IPS-11a (cell line): ENCODE measurements at regions not wholly inside any gene's neighbourhood (a gene's known extent, or its start where the extent isn't known, plus 50 kb on each side); places are given as distances from the start of the nearest gene placed in this dataset.
"Not testable (repeated sequence)": the region's sequence is repeated elsewhere in the genome, so short reads cannot be mapped to it uniquely, and the experiment has no call there.

ENCODE experiments used
- H3K4me3 ChIP-seq: one replicate; pipeline ENCODE4 v1.5.1; 2013; ENCODE audit warnings: low read depth, low read length, control low read depth

- no peak overlapping the region for H3K4me3 ChIP-seq
These were observed 500.7 kb downstream of the SPATA31D1 start for GRCh38 chr9:82489201-82489821.

DNA sequence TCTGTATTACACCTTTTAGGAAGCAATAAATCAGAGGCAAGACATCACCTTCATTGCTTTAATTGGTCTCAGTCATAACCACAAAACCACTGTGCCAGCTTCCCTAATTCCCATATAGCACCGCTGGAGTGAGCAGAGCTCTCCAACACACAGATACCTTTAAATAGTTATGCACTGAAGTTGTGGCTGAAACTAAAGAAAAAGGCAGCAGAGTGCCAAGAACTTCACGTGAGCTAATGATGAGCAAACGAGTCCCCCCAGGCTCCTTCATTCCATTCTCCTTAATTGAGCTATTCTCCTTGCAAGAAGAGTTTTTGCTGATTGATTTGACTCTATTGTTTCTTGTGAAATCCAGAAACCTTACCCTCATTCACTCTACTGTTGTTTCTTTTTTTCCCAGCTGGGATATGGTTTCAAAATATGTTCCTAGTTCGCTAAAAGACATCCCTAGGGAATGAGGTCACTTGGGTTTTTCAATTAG is 501.5 kb downstream of the SPATA31D1 start:
- H3K4me3 ChIP-seq: no peak overlapping the region

DNA sequence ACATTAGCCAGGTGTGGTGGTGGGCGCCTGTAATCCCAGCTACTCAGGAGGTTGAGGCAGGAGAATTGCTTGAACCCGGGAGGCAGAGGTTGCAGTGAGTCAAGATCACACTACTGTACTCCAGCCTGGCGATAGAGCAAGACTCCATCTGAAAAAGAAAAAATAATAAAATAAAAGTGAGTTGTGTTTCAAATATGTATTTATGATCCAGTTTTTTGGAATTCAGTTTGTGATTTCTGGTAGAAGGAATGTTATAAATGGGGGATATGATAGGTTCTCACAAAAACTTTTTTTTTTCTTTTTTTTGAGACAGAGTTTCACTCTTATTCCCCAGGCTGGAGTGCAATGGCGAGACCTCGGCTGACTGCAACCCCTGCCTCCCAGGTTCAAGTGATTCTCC is 502.2 kb downstream of the SPATA31D1 start:
- H3K4me3 ChIP-seq: not testable (repeated sequence)

- no peak overlapping the region for H3K4me3 ChIP-seq
These were observed 503.0 kb downstream of the SPATA31D1 start for GRCh38 chr9:82491604-82492003.

GRCh38 chr9:82492274-82492673 is 503.7 kb downstream of the SPATA31D1 start:
- H3K4me3 ChIP-seq: no peak overlapping the region

DNA sequence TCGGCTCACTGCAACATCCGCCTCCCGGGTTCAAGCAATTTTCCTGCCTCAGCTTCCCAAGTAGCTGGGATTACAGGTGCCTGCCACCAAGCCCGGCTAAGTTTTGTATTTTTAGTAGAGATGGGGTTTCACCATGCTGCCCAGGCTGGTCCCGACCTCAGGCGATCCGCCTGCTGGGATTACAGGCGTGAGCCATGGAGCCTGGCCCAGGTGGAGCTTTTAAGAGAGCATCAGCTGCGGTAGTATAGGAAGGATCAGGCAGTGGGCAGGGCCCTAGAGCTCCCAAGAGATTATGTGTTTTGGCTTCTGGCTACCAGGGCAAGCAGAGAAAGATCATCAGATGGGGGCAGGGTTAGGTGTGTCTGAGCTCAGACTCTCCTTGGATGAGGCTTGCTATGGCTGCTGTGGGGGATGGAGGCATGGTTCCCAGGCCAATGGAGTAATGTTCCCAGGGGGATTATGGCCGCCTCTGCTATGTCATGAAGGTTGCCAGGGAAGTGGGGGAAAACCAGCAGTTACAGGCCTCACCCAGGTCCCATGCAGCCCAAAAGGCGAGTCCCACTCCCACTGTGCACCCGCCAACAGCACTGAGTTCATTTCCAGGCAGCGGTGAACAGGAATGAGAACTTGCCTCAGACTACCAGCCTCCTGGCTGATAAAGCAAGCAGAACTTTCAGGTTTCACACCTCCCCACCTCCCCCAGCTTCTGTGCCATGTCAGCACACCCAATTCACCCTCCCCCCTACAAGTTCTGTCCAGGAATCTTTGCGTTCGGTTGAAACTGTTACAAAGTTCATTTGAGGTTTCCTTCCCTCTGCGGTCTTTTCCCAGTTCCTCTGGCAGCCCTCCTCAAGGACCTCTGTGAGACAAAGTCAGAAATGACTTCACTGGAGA is 507.6 kb downstream of the SPATA31D1 start:
- no peak overlapping the region for H3K4me3 ChIP-seq

DNA sequence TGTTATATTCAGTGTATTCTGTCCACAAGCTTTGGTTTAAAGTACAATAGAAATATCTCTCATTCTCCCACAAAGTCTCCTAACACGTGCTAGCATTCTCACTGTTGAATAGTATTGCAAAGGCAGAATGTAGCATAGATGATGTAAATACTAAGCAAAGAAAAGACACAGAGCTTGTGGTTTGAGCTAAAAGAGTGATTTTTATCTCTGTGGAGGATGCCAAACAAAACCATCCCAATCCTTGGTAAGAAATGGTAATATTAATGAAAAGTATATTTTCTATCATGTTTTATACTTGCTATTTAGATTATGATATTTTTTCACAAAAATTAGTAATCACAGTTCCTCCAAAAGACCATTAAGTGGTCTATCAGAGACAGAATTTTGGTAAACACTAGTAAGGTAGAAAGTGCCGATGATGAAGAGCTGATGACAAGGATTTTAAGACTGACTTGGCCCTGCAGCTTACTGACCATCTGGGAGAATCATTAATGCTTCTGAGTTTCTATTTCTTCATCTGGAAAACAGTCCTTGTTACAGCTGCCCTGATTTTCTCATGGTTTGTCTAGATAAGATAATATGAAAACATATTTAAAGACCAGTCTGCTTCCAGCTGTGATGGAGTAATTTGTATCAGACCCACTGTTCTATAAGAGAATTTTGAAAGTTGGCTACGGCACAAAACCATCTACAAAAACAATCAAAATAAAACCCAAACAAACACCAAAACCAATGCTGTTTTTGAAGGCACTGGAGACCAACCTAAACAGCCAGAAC is 510.2 kb downstream of the SPATA31D1 start:
- no peak overlapping the region for H3K4me3 ChIP-seq

- no peak overlapping the region for H3K4me3 ChIP-seq
These were observed 510.8 kb downstream of the SPATA31D1 start for GRCh38 chr9:82499337-82499736.

DNA sequence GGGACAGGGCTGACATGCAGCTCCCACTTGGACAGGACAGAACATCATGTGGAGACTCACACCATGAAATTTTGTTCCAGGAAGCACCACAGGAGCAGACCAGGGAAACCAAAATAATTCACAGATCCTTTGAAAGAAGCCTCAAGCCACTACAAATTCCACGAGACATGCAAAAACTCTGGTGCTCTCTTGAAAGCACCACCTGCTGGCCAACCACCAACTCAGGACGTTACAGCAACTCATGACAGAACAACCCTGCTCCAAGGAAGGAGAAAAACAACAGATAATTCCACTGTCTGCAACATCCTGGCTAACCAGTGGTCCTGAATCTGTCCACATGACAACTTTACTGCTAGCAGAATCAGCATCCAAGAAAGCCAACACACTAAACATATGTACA is 516.0 kb downstream of the SPATA31D1 start:
- no peak overlapping the region for H3K4me3 ChIP-seq

DNA sequence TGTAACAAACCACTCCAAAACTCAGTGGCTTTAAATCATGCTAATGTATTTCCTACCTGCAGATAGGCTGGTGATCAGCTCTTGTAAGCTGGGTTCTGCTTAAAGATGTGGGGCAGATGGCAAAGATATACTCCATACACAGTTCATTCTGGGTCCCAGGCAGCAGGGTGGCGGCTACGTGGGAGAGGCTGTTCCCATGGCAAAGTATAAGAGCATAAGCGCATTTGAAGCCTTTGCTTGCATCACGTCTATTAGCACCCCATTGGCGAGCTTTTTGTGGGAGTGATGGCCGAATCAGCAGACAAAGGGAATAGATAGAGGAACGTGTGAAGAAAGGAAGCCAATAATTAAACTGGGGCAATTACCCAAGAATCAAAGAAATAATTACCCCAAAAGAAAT is 523.1 kb downstream of the SPATA31D1 start:
- H3K4me3 ChIP-seq: no peak overlapping the region

DNA sequence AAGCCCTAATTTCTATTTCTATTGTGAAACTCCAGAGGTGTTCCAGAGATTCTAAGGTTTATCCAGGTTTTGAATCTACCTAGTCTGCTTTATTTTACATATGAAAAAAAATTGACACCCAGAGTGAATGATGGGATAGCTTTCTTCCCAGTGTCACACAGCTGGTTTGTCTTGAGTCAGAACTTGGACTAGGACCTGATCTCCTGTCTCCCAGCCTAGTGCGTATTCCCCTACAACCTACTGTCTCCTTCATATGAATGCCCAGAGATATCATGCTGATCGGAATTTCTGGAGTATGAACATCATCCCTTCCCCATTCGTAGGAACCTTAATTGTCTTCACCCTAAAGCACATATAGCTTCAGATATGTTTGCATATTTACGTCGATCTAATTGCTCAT is 524.2 kb downstream of the SPATA31D1 start:
- no peak overlapping the region for H3K4me3 ChIP-seq

DNA sequence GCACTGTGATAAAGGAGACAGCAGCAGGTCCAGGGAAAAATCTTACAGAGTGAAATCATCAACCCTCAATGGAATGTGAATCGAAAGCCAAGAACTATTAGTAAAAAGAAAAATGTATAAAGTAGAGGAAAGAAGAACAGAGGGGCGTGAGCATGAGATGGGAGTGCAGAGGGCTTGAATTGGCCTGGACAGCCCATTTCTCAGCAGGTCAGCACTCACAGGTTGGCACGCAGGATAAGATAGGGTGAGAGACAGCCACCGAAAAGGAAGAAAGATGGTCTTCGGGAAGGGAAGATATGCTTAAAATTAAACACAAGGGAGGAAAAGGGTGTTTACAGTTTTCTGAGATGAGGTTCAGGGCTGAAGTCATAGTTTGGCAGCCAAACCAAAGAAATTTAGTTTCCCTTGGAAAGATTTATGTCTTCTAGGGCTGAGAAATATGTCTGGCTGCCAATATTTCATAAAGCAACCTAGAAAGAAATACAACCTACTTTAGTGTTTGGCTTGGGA is 524.7 kb downstream of the SPATA31D1 start:
- no peak overlapping the region for H3K4me3 ChIP-seq

- H3K4me3 ChIP-seq: no peak overlapping the region
These were observed 525.6 kb downstream of the SPATA31D1 start for GRCh38 chr9:82513976-82514735.

DNA sequence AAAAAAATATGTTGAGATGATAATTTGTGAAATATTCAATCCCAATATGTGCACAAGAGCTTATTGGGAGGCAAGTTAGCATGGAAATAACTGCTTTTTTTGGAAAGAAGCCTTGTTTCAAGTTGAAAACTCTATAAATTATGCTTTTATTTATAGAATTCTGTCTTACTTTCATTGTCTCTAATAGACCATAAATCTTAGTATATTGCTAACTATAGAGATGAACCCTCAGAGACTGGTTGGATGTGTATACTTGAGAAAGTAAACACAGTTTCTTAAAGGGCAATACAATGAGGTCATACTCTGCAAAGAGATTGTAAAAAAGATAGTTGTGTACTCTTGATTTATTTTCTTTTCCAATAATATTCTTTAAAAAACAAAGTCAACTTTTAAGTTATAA is 530.3 kb downstream of the SPATA31D1 start:
- H3K4me3 ChIP-seq: no peak overlapping the region

DNA sequence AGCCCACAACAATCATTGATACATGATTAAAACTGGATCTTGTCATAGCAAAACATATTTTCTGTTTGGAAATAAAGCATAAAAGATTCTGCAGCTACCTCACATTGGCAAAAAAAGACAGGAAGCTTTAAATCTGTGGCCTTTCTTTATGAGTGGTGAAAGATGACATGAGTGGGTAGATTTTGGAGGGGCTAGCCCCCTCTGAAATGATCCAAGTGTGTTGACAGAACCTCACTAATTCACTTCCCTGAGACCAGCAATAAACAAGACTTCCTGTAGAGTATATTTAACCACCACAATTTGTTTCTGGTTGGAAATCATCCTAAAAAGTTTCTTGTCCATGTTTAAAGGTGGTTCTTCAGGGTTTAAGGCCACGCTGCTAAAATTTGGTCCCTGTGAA is 530.8 kb downstream of the SPATA31D1 start:
- H3K4me3 ChIP-seq: no peak overlapping the region

DNA sequence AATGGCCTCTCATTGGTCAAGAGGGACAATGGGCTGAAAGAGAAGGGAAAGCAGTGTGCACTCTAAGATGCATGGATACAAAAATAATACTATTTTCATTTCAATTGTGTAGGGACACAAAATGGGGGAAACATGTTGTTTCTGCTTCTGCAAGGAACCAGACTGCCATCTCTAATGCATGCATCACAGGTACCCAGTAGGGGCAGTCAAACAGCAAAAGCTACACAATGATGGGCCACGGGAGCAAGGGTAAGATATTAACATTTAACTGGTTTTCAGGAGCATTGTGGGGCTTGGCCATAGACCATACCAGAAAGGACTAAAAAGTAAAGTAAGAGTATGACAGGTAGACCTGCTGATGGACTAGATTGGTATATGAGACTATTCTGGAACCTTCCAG is 535.8 kb downstream of the SPATA31D1 start:
- no peak overlapping the region for H3K4me3 ChIP-seq

DNA sequence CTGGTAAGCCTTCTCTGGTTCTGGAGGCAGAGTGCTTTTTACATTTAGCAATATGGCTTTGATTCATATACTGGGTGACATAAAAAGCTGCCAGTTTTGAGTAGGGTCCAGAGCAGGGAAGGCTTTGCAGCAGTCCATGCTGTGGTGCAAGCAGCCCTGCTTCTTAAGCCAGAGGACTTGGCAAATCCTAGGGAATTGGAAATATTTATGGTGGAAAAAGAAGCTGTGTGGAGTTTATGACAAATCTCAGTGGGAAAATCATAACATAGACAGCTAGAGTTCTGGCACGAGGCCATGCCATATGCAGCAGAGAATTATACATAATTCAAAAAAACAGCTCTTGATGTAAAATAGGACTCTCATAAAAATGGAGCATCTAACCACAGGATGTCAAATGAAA is 536.4 kb downstream of the RASEF start:
- H3K4me3 ChIP-seq: no peak overlapping the region

DNA sequence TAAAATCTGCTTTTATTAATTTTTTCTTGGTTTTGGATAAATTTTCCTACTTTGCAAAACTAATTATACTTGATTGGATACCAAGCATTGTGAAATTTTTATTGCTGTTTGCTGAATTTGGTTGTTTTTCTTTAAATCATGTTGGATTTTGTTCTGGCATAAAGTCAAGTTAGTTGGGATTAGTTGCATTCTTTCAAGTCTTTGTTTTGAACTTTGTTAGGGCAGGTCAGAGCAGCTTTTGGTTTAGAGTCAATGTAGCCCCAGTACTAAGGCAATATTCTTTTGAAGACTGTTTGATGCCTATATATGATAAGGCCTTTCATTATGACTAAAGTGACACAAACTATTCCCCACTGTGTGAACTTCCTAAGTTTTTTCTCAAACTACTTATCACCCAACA is 531.1 kb downstream of the RASEF start:
- H3K4me3 ChIP-seq: no peak overlapping the region

DNA sequence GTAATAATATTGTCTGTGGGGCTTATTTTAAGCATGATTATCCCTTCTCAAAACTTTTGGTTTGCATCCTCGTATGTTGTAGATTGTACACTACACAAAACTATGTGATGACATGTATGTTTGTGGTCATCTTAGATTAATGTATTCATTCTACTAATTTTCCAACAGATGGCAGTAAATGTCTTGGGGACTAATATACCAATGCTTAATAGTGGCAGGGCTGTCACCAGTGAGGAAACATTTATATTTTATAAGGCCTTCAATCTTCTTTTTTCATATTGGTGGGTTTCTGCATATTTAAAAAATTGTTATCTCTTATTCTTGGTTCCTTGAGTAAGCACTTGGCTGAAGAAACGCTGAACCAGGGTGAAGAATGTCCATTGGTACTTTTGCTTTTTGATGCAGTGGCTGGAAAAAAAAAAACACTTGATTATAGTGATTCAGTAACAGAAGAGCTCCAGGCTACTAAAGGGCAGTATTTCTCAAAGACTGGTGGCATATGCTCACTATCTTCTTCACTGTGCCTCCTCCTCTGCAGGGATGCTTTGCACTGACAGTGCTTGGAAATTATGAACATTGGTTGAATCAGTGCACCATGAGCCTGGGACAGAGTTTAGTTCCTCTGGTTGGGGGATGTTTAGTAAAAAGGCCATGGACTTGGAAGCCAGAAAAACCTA is 530.3 kb downstream of the RASEF start:
- no peak overlapping the region for H3K4me3 ChIP-seq

GRCh38 chr9:82535432-82535998 is 527.4 kb downstream of the RASEF start:
- no peak overlapping the region for H3K4me3 ChIP-seq
